Stimulated activated CD8-positive, alpha-beta memory T cell treated with anti-CD3 and anti-CD28 coated beads, Interleukin-15, amount 100 ng/mL, for 1 hour (primary cell): ENCODE measurements at regions not wholly inside any gene's neighbourhood (a gene's known extent, or its start where the extent isn't known, plus 50 kb on each side); places are given as distances from the start of the nearest gene placed in this dataset.

Source experiments
- DNase-seq: peaks from one replicate; pipeline ENCODE4 v3.0.0-alpha.2; 2020; ENCODE audit warnings: low read depth

DNA sequence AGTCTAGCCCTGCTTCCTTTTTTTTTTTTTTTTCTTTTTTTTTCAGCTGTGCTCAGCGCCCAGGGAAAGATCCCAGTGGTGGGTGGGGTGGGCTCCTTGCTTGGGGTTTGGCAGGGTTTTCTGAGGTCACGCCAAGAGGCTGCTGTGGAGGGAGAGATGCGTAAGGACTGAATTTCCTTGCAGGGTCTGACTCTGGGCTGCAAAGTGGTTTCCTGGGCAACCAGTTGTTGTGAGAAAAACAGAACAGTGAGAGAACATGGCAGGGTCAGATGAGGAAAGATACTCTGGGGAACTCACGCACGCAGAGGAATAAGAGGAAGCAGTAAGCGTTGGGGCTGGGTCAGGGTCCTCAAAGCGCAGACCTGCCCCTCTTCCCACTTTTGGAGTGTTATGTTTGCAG is 119.5 kb downstream of the IRF8 start:
- no peak for DNase-seq

DNA sequence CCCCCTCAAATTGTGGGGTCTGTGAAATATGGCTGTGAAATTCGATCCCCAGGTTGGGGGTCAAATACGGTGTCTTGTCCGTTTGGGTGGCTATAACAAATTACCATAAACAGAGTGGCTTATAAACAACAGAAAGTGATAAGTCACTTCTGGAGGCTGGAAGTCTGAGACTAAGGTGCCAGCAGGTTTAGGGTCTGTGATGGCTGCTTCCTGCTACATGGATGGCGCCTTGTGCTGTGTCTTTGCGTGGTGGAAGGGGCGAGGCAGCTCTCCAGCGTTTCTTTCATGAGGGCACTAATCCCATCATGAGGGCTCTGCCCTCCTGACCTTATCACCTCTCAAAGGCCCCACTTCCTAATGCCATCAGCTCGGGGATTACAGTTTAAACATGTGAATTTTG is 120.0 kb downstream of the IRF8 start:
- DNase-seq, result no peak

DNA sequence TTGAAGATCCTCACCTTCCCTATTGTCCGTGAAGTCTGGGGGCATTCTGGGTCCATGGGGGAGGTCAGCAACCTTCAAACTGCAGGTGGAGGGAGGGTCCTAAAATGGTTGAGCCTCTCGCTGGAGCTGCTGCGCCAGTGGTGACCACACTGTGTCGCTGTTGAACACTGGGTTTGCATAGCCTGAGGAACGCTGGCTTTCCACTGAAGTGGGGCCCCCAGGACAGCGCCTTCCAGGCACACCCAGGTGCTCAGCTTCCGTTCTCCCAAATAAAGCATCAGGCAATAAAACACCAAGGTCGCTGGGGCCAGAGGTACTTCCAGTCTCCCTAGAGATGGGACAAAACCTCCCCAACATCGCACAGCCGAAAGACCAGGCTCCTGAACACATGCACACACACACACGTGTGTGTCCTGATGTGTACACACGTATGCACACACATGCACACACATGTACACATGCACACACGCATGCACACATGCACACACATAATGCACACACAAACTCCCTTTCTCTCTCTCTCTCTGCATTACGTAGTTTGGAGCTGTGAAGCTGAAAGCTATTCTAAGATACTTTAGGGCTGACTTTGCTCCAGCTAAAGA is 120.6 kb downstream of the IRF8 start:
- DNase-seq, result no peak

DNA sequence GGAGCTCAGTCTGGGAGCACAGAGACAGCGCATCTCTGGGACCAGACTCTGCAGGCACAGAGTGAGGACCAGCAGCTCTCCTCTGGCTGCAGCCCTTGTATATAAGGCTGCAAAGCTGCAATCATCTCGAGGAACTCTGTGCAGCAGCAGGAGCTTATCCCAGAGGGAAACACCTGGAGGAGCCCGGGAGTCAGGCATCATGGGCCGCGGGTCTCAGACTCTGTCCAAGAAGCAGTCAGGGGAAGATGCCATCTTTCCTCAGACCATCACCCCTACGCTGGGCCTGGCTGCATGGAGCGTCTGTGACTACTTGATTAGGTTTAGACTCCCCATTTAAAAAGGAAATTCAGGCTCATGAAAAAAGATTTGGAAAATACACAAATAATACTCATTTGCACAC is 122.0 kb downstream of the IRF8 start:
- no peak for DNase-seq

DNA sequence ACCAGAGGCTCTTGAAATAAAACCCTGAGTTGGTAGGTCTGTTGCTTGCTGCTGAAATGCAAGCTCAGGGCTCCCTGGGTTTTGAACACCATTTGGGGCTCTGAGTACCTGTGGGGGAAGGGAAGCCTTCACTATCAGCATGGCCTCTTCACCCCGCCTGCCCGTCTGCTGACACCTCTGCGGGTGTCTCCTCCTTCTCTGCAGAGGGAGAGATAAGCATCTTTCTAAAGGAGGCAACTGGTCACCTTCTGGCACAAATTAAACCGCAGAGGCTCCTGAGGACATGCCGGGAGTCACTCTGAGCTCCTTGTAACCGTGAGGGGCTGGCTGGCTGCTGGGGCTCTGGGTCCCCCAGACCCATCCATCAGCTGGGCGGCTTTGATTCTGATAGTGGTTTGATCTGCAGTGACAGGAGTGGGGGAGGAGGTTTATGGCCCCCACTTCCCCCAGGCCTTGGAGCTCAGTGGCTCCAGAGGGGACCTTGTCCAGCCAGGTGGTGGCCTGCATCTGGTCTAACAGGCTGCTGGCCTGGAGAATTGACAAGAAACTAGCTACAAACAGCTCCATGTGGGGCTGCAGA is 123.5 kb downstream of the IRF8 start:
- DNase-seq, result no peak

DNA sequence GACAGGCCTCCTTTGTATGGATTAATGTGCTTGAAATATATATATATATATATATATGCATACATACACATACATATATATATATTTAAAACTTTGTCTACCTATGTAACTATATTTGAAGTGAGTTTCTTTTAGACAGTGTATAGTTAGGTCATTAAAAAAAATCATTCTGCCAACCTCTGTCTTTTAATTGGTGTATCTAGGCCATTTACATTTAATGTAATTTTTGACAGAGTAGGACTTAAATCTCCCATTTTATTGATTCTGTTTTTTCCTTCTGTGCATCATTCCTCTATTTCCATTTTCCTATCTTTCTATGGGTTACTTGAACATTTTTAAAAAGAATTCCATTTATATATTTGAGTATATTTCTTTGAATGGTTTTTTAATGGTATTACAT is 125.2 kb downstream of the IRF8 start:
- DNase-seq, result no peak

DNA sequence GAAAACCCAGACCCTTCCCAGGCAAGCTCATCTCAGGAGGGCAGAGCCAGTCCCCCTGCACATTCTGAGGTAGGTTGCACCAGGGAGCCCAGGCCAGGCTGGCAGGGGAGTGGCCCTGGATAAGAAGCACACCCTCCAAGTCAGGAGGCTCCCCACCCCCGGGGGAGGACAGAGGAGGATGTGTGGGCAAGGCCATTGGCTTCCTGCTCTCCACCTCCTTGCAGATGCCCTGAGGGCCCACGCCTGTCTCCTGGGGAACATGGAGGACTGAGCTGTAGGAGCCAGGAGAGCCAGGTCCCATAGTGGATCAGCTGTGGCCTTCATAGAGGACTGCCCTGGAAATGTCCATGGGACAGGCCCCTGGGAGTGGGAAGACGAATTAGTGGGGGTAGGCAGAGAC is 126.7 kb downstream of the IRF8 start:
- DNase-seq, result no peak

DNA sequence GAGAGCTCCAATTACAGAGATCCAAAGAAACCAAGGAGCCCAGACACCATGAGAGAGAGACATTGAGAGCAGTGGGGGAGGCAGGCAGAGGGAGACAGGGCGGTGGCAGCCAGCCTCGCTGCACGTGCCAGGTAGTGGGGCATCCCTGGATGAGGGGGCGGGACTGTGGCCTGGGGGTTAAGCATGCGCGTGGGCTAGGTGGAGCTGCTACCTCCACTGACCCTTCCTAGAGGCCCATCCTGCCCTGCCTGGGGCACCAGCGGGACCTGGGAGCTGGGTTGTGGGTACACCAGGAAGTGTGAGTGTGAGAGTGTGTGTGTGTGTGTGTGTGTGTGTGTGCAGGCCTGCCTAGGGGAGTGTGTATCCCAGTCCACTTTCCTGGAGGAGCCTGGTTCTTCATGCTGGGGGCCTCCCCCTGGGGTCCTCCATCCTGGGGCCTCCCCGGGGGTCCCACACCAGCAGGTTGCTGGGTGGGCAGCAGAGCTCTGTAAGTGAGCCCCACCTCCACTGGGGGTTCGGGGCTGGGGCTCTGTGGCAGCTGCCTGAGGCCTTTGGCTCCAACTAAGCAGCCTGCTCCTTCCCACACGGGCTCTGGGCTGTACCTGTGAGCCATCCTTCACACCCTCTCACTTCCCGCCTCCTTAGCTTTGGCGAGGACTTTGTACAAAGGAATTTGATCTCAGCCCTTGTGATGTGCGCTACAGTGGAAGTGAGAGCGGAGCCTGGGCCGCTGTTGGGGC is 127.4 kb downstream of the IRF8 start:
- DNase-seq, result no peak

DNA sequence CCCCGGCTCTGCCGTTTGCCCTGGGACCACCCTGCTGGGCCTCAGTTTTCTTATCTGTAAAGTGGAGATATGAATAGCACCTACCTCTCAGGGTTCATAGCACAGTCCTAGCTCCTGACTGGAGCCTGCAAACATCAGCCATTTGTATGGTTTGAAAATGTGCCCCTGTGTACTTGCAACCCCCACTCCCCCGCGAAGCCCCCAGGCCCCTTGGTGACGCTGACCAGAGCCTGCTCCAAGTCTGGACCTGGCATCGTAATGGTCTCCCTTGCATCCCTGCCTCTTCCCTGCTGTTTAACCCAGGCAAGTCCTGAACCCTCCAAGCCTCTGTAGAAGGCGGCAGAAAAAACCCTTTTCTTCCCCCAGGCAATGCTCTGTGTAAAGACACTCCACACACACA is 128.0 kb downstream of the IRF8 start:
- no peak for DNase-seq

DNA sequence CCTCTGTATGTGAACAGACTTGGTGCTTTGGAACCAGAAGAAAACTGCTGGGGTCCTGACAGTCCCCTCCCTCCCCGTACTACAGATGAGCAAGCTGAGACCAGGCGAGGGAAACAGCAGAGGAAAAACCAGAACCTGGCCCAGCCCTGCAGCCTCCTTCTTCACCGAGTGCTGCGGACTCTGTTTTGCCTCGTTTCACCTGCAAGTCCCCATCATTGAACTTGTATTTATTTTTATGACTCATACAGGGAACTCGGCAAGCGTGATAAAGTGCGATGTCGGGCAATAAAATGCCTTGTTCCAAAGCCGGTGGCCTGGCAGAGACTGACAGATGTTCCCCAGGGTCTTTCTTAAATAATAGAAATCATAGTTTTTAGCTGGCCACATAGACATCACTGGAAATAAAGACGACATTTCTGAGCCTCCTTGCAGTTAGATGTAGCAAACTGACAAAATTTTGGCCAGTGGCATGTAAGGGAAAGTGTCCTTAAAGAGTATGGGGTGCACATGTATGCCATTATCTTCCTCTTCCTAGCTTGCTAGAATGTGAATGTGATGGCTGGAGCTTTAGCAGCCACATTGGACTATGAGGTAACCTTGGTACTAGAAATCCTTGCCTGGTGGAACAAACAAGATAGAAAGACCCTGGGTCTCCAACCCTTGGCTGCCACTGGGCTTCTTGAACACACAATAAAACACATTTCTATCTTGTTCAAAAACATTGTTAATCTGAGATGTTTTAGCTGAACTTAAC is 128.6 kb downstream of the IRF8 start:
- no peak for DNase-seq

DNA sequence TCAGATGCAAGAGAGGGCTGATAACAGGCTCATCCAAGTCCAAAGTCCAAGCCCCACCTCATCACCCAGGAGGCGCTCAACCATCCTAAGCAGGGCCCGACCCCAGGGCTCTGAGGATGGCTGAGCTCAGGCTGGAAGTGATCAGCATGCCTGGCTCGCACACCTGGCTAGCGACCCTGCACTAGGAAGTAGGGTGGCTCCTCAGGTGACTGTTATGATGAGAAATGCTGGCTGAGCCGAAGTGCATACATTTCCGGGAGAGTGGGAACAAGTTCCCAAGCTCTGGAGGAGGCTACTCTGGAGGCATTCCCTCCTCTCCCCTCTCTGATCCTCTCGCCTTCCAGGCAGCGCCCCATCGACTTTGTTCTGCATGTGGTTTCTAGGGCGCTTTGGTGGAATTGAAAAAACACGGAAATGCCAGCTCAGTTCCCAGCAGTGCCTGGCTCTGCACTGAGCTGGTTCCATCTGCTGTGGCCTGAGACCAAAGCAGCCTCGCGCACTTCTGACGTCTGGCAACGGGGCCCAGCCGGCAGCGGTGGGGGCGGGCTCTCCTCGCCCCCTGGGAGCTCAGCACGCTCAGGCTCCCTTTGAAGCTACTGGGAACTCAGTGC is 130.3 kb downstream of the IRF8 start:
- no peak for DNase-seq

DNA sequence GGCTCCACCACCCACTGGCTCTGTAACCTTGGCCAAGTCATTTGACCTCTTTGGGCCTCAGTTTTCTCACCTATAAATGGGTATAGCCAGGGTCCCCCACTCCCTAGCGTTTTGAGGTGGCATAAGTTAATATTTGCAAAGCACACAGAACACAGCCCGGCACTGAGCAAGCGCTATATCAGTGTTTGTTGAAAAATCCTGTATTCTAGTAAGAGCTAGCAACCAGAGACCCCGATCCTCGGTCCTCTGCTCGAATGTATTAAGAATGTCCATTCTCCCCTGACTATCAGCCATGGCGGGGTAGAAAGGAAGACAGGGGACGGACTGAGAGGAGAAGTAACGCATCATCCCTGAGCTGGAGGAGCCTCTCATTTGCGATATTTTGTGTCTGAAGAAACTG is 131.2 kb downstream of the IRF8 start:
- DNase-seq, result no peak

DNA sequence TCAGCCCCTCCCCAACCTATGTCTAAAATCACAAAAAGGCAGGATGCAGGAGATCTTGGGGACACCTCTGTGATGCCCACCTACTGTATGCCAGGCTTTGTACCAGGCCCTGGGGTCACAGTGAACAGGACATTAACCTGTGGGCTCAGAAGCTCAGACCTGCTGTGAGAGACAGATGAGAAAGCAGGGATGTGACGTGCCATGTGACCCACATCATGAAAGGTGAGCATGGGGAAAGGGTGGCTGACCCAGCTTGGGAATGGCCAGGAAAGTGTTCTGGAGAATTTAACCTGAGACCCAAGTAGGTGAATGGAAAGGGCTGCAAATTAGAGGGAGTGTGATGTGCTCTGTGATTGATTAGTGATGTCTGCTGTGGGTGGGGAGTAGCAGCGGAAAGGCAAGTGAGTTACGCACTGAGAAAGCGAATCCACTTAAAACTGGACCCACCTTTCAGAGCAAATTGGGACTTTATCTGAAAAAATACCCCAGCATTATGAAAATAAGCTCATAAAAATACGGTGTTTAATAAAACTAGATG is 132.2 kb downstream of the IRF8 start:
- no peak for DNase-seq

DNA sequence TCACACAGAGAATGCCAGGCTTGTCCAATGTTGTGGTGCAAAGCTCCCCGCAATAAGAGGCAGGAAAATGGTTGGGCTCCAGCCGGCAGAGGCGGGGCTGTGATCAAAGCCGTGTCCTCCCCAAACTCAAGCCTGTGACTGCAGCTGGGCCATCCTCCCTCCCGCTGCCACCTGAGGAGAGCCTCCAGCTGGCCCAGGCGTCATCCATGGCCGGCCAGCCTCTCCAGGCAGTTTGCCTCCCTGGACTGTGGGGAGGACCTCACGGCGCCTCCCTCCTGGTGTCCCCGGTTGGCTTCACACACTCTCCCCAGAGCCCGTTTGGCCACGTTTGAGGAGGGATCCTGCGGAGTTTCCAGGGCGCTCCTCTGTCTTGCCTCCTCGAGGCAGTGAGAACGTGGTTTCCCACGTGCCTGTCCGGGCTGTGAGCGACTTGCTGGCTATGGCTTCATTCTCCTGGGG is 134.1 kb downstream of the IRF8 start:
- DNase-seq, result no peak

DNA sequence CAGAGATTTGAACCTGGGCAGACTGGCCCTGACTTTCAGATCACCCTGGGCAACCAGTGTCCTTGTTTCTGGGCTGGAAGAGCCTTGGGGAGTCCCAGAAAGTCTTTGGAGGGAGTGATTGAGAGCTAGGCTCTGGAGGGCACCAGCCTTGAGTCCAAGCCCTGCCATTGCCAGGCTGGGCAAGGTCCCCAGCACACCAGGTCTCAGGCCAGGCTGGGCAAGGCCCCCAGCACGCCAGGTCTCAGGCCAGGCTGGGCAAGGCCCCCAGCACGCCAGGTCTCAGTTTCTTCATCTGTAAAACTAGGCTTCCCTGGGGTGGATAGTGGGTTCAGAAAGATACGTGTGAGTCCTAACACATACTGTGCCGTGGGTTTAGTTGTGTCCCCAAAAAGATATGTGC is 135.0 kb downstream of the IRF8 start:
- DNase-seq, result no peak

DNA sequence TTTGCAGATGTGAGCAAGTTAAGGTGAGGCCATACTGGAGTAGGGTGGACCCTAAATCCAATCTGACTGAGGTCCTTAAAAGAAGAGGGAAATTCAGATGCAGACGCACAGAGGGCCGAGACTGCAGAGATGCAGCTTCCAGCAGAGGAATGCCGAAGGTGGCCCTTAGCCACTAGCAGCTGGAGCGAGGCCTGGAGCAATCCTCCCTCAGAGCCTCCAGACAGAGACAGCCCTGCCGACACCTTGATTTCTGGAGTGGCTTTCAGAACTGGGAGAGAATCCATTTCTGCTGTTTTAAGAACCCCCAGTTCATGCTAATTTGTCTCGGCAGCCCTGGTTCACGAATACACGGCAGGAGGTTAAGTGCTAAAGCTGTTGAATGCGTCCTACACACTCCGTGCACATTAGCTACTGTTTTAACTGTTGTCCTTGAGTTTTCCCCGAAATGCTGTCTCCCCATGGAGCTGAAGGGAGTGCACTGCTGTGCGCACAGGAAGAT is 135.5 kb downstream of the IRF8 start:
- no peak for DNase-seq

DNA sequence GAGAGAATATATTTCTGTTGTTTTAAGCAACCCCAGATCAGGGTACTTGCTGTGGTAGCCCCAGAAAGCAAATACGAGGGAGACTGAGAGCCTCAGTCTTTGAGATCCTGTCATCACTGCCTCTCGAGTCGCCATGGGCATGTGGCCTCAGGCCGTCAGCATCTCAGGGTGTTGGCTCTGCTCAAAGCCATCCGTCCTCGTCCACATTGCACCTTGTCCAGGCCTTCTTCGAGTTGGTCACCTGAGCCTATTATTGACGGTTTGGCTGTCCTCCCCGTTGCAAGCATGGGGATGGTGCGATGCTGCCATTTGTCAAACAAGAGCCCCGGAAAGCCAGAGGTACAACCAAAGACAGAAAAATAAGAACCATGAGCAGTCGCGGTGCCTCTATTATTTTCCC is 136.9 kb downstream of the IRF8 start:
- no peak for DNase-seq

DNA sequence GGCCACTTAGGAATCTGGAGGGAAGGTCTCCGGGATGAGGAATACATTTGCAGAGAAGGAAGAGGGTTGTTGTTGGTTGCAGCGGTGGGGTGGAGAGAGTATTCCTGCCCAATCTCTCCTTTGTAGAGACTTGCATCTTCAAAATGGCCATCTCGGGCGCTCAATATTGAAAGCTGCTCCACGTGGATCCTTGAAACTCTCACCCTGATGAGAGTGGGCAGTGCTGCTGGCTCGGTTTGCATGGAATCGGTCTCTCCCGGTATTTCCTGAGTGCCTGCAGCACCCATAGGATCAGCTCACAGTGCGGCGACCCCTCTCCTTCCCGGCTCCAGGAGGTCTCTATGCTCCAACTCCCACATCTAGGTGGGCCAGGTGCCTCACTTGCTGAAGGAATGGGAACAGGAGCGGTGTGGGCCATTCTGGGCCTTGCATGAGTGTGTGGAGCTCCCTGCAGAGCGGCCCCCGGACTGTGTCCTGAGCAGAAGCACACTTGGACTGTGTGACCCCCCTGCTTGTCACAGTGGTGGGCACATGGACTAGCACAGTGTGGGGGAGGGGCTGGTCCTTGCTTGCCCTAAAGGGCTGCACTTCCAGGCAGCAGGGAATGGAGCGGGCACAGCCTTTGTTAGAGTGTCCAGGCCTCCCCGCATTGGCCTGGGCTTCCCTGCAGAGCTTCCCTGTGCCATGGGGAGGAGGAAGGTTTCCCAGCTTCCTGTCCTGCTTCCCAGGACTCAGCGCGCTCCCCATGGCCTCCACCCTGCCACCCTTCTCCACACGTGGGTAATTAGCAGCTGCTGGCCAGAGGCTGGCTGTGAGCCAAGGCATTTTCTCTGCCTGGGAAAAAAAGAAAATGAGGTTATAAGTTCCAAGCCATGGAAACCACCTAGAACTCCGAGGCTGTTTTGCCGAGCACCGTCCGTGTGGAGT is 139.3 kb downstream of the IRF8 start:
- no peak for DNase-seq

DNA sequence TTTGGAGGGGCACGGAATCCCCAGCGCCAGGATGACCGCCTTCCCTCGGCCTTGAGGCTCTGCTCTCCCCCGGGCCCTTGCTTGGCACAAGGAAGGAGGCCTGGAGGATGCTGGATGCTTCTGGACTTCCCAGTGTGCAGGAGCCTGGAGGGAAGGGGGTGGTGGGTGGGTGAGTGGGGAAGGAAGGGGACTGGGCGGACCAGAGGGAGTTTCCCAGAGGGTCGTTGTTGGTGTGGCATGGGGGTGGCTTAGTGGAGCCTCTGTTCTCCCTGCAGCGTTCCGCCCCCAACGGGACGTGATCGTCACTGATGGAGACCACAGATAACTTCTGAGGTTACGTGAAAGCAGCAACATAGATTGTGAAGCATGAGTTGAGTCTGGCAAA is 140.0 kb downstream of the IRF8 start:
- DNase-seq, result no peak

DNA sequence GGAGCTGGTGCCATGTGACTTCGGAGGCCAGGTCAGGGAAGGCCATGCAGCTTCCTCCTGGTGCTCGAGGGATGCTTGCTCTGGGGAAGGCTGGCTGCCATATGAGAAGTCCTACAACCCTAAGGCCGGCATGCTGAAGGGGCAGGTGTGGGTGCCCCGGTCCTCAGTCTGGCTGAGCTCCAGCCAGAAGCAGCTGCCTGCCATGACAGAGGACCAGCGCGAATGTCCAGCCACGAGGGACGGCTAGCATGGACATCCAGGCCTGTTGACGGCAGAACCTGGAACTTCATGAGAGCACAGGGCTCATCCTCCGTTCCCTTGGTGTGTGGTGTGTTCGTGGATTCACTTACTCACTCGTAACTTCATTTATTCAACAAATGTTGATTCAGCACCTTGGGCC is 140.6 kb downstream of the IRF8 start:
- DNase-seq, result no peak

DNA sequence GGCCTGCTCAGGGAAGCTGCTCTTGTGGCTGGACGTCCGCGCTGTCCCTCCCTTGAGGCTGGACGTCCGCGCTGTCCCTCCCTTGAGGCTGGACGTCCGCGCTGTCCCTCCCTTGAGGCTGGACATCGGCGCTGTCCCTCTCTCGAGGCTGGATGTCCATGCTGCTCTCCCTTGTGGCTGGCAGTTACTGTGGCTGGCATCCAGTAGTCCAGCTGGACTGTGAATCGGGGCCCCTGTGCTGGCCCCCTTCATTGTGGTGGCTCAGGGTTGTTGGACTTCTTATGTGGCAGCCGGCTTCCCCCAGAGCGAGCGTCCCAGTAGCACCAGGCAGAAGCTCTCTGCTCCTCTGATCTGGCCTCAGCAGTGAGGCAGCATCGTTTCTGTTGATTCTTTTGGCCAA is 141.5 kb downstream of the IRF8 start:
- no peak for DNase-seq
